ENCODE measurements at regions not wholly inside any gene's neighbourhood (a gene's known extent, or its start where the extent isn't known, plus 50 kb on each side); places are given as distances from the start of the nearest gene placed in this dataset.

GRCh38 chr18:45487581-45487980, 127.7 kb upstream of the SLC14A2 start:
- no peaks in the 10 kb centered on the region for H3K4me1 Mint-ChIP-seq
- H3K4me3 Mint-ChIP-seq = no peak overlapping the region
- no peaks in the 10 kb centered on the region for H3K9me3 Mint-ChIP-seq
- CTCF ChIA-PET = no interaction called here
- POLR2A ChIA-PET = no interaction called here
- peaks cover under 1% of the 10 kb centered on the region for H3K27me3 Mint-ChIP-seq
- H3K27ac Mint-ChIP-seq = no peak overlapping the region
- DNase-seq = no peak
- TF ChIP-seq CTCF (IDR thresholded peaks at IDR 0.05) = no peak
- H3K36me3 Mint-ChIP-seq (ENCODE audit: low read depth) = no peaks in the 10 kb centered on the region
- ATAC-seq (ENCODE audit: low read depth) = no peak
- intact Hi-C loops (cut with micrococcal nuclease) = no loop called here

DNA sequence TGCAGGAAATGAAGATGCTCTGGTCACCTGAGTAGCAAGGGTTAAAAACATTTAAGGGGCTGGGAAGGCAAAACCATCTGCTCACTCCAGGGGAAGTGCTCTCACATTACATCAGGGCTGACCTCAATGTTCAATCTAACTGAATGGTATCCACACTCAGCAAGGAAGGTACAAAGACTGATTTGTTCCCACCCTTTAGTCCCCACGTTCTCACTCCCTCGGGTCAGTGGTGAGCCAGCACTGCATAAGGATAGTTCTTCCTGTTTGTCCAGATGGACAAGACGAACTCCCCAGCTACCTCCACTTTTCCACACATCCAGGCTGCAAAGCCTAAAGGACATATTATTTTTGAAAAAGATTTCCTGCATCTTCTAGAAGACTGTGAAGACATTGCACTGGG, 126.6 kb upstream of the SLC14A2 start:
- Mint-ChIP-seq H3K27me3 (no peaks in the 10 kb centered on the region), H3K36me3 (ENCODE audit: low read depth) (no peaks in the 10 kb centered on the region), H3K4me1 (no peaks in the 10 kb centered on the region), H3K9me3 (no peaks in the 10 kb centered on the region), H3K27ac (no peak overlapping the region), H3K4me3 (no peak overlapping the region)
- no peak for TF ChIP-seq CTCF (IDR thresholded peaks at IDR 0.05)
- ChIA-PET POLR2A (no interaction called here), CTCF (no interaction called here)
- ATAC-seq (ENCODE audit: low read depth) (no peak), DNase-seq (no peak)
- intact Hi-C loops (cut with micrococcal nuclease) = no loop called here

DNA sequence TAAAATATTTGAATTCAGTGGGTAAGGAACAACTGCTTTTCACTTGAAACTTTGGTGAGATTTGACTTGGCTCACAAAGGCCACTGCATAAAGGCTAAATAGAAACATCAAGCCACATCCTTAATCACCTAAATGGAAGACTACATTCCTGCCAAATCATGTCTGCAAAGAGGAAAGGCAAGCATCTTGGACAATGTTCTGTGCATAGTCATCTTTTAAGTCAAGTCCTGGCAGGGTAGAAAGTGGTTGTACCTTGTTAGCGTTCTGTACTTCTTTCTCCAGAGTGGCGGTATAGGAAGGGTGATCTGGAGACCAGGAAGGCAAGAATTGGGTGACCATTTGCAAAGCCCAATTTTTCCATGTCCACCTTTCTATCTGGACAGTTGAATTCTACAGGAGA, 121.4 kb upstream of the SLC14A2 start:
- intact Hi-C loops (cut with micrococcal nuclease) = no loop called here
- ChIA-PET POLR2A (no interaction called here), CTCF (no interaction called here)

DNA sequence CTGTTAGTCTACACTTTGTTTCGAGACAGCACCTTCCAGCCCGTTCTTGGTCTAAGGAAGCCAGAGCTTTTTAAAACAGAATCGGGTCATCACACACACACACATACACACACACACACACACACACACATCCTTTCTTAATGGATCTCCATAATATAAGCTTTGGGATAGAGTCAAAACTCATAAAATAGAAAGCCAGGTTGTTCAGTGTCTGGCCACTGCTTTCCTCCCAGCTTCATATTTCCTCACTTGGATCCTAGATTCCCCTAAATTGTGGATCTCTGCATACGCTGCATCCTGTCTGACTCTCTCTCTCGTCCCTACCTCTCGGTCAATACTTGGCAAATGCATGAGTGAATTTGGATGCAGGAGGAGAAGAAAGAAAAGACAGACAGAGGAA, 120.5 kb upstream of the SLC14A2 start:
- TF ChIP-seq CTCF (IDR thresholded peaks at IDR 0.05) = no peak
- ATAC-seq (ENCODE audit: low read depth) (no peak), DNase-seq (no peak)
- H3K27me3 Mint-ChIP-seq = peaks cover 2% of the 10 kb centered on the region
- intact Hi-C loops (cut with micrococcal nuclease) = no loop called here
- POLR2A ChIA-PET = no interaction called here
- H3K4me1 Mint-ChIP-seq = no peaks in the 10 kb centered on the region
- no peak overlapping the region for H3K27ac Mint-ChIP-seq
- no peak overlapping the region for H3K4me3 Mint-ChIP-seq
- no peaks in the 10 kb centered on the region for H3K36me3 Mint-ChIP-seq (ENCODE audit: low read depth)
- no peaks in the 10 kb centered on the region for H3K9me3 Mint-ChIP-seq
- CTCF ChIA-PET = no interaction called here

More for the DNA sequence above, 121.4 kb upstream of the SLC14A2 start:
- ATAC-seq (ENCODE audit: low read depth) = no peak
- Mint-ChIP-seq H3K36me3 (ENCODE audit: low read depth) (no peaks in the 10 kb centered on the region), H3K27ac (no peak overlapping the region), H3K27me3 (peaks cover 2% of the 10 kb centered on the region), H3K9me3 (no peaks in the 10 kb centered on the region), H3K4me3 (no peak overlapping the region), H3K4me1 (no peaks in the 10 kb centered on the region)
- no peak for TF ChIP-seq CTCF (IDR thresholded peaks at IDR 0.05)
- no peak for DNase-seq

GRCh38 chr18:45496741-45497140, 118.5 kb upstream of the SLC14A2 start:
- DNase-seq = no peak
- ATAC-seq (ENCODE audit: low read depth) = no peak
- no peaks in the 10 kb centered on the region for H3K36me3 Mint-ChIP-seq (ENCODE audit: low read depth)
- H3K4me1 Mint-ChIP-seq = no peaks in the 10 kb centered on the region
- H3K27ac Mint-ChIP-seq = no peak overlapping the region
- H3K9me3 Mint-ChIP-seq = no peaks in the 10 kb centered on the region
- ChIA-PET CTCF (no interaction called here), POLR2A (no interaction called here)
- intact Hi-C loops (cut with micrococcal nuclease) = no loop called here
- TF ChIP-seq CTCF (IDR thresholded peaks at IDR 0.05) = no peak
- peaks cover 2% of the 10 kb centered on the region for H3K27me3 Mint-ChIP-seq
- no peak overlapping the region for H3K4me3 Mint-ChIP-seq
